Spleen (tissue), 11 donors: ENCODE measurements at regions not wholly inside any gene's neighbourhood (a gene's known extent, or its start where the extent isn't known, plus 50 kb on each side); places are given as distances from the start of the nearest gene placed in this dataset.
A peak's percentile ranks its signal among the peaks of the same experiment; 100 is the strongest.

ENCODE experiments used
- DNase-seq: peaks from one replicate; pipeline ENCODE4 v3.0.0-alpha.2; 2020
- H3K27ac ChIP-seq, 8 donors: fragments of 200-600 bp; sonication (generic) in 7 of 8; 1 replicate in 4 of 8; 2 replicates in 4 of 8; pipeline versions ENCODE4 v1.5.0 to v1.8.0; 2016 to 2021; ENCODE audit warnings: inconsistent platforms in 4 of 8, mild to moderate bottlenecking in 4 of 8, moderate library complexity in 1 of 8
- H3K27me3 ChIP-seq, 7 donors: fragments of 200-600 bp; sonication (generic) in 6 of 7; replicated peaks in 1 of 7; 1 replicate in 4 of 7; 2 replicates in 3 of 7; pipeline versions ENCODE4 v1.5.0 to v1.8.0; 2016 to 2021; ENCODE audit warnings: inconsistent platforms in 3 of 7, mild to moderate bottlenecking in 1 of 7
- H3K36me3 ChIP-seq, 6 donors: fragments of 200-600 bp; sonication (generic) in 5 of 6; 1 replicate in 4 of 6; 2 replicates in 2 of 6; pipeline versions ENCODE4 v1.5.0 to v1.8.0; 2016 to 2021; ENCODE audit warnings: inconsistent platforms in 2 of 6
- H3K4me1 ChIP-seq, 6 donors: fragments of 200-600 bp; sonication (generic) in 5 of 6; 1 replicate in 3 of 6; 2 replicates in 3 of 6; pipeline versions ENCODE4 v1.5.0 to v1.8.0; 2016 to 2021; ENCODE audit warnings: inconsistent platforms in 3 of 6
- H3K4me3 ChIP-seq, 8 donors: fragments of 200-600 bp; sonication (generic) in 7 of 8; 1 replicate in 4 of 8; 2 replicates in 4 of 8; pipeline versions ENCODE4 v1.5.0 to v1.8.0; 2016 to 2021; ENCODE audit warnings: inconsistent platforms in 4 of 8, mild to moderate bottlenecking in 4 of 8, moderate library complexity in 2 of 8
- H3K9me3 ChIP-seq, 8 donors: fragments of 200-600 bp; sonication (generic) in 7 of 8; 1 replicate in 4 of 8; 2 replicates in 4 of 8; pipeline versions ENCODE4 v1.5.0 to v1.8.0; 2016 to 2021; ENCODE audit warnings: inconsistent platforms in 4 of 8
- POLR2A ChIP-seq, 3 donors: fragments of 450-650 bp; IDR thresholded peaks; one replicate each; pipeline ENCODE4 v1.5.1; 2017; ENCODE audit warnings: antibody characterized with exemption in 3 of 3, mild to moderate bottlenecking in 1 of 3
- POLR2AphosphoS5 ChIP-seq, 3 donors: sonication (generic); formaldehyde crosslinking; IDR thresholded peaks; one replicate each; pipeline ENCODE4 v1.5.1; 2017; ENCODE audit warnings: antibody characterized with exemption in 3 of 3
- WGBS, 5 donors: extraction: QIAGEN DNeasy Blood & Tissue Kit in 3 of 5; methylation state at CpG; one replicate each; pipeline versions ENCODE4 v1.1.5 to v1.1.7; 2013 to 2018; 5-methylcytosine and 5-hydroxymethylcytosine counted together
- intact Hi-C: fragments of 100-400 bp; cut with DNase I; formaldehyde crosslinking; loops from one replicate; pipeline ENCODE4 v1.15.0; 2023; ENCODE audit warnings: low total_unique reads
- TF ChIP-seq, protein P1 (sequence below), 11 experiments: fragments of 200-600 bp in 7 of 11; fragments of 450-650 bp in 4 of 11; sonication (generic) in 4 of 11; IDR thresholded peaks in 8 of 11; conservative IDR thresholded peaks in 3 of 11; 1 replicate in 7 of 11; 2 replicates in 4 of 11; pipeline versions ENCODE4 v1.4.0 to v1.8.0; 2016 to 2021; ENCODE audit warnings: antibody characterized with exemption in 11 of 11, inconsistent platforms in 4 of 11, mild to moderate bottlenecking in 1 of 11
- donor health status: healthy with polysubstance abuse.
- donor health status: DM: no; HTN: no; CAD: no; lungs with moderate emphysema.
- donor health status: DM: no; HTN: no; CAD: no.
- donor health status: Bipolar disorder and iron deficiency.
- donor health status: healthy.
- donor health status: DM: no; HTN: no; CAD: no.
- donor health status: DM: yes; HTN: yes; CAD: no.

DNA sequence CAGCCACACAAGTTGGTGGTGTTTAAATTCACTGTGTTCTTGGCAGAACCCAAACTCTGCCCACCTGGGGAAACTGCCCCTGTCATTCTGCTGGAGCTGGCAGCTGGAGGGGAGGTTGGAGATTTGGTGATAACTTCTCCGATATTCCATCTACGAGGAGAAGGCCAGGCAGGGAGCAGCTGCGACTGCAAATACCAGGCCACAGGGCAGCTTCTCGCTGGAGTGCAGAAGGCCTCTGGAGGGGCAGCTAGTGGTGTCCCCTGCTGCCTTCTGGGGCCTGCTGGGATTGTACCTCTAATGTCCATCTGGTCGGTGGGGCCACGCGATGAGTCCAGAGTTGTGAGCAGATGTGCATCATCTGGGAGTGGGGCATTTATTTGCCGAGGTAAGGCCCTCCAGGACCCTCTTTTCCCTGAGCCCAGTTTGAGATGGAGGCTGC, 98.9 kb downstream of the ACKR3 start:
- WGBS, 5 donors: 91 to 100% (median 94%) methylated on average over 3 to 8 of the region's 8 CpGs
- TF ChIP-seq POLR2AphosphoS5 (IDR thresholded peaks at IDR 0.05) (no peak), POLR2A (IDR thresholded peaks at IDR 0.05) (no peak)
- TF ChIP-seq, protein P1, sequence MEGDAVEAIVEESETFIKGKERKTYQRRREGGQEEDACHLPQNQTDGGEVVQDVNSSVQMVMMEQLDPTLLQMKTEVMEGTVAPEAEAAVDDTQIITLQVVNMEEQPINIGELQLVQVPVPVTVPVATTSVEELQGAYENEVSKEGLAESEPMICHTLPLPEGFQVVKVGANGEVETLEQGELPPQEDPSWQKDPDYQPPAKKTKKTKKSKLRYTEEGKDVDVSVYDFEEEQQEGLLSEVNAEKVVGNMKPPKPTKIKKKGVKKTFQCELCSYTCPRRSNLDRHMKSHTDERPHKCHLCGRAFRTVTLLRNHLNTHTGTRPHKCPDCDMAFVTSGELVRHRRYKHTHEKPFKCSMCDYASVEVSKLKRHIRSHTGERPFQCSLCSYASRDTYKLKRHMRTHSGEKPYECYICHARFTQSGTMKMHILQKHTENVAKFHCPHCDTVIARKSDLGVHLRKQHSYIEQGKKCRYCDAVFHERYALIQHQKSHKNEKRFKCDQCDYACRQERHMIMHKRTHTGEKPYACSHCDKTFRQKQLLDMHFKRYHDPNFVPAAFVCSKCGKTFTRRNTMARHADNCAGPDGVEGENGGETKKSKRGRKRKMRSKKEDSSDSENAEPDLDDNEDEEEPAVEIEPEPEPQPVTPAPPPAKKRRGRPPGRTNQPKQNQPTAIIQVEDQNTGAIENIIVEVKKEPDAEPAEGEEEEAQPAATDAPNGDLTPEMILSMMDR (IDR thresholded peaks at IDR 0.05 in 8 of 11, conservative IDR thresholded peaks at IDR 0.05 in 3 of 11): no peak
- H3K27me3 ChIP-seq: peaks cover 0 to 8% (median 0%) of the 10 kb centered on the region in 7 donors
- no peaks in the 10 kb centered on the region for H3K4me1 ChIP-seq
- H3K36me3 ChIP-seq: no peaks in the 10 kb centered on the region
- intact Hi-C loops: no loop called here
- no peak overlapping the region for H3K4me3 ChIP-seq
- no peak overlapping the region for H3K27ac ChIP-seq
- peaks cover 0 to 12% (median 3%) of the 10 kb centered on the region in 8 donors for H3K9me3 ChIP-seq
- no peak for DNase-seq

DNA sequence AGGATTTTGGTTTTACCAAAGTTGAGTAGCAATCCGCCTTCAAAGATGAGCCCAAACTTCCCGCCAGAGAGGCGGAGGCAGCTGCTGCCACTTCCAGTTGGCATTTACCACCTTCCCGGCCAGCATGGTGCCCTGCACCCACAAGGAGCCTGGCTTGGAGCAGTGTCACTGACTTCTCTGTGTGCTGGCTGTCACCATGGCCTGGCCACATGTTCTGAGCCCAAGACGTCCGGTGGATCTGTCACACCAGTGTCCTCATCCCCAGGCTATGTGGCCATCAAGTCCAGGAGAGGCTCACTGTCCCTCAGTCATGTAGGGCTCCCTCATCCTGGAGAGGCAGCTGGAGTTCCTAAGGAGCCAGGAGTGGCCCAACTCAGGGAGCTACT, 100.6 kb downstream of the ACKR3 start:
- H3K4me1 ChIP-seq: no peaks in the 10 kb centered on the region
- no peaks in the 10 kb centered on the region for H3K36me3 ChIP-seq
- no peak overlapping the region for H3K4me3 ChIP-seq
- WGBS, 5 donors: 84 to 95% (median 93%) methylated on average over 4 to 6 of the region's 6 CpGs
- peaks cover 0 to 8% (median 0%) of the 10 kb centered on the region in 7 donors for H3K27me3 ChIP-seq
- TF ChIP-seq, protein P1 (IDR thresholded peaks at IDR 0.05 in 8 of 11, conservative IDR thresholded peaks at IDR 0.05 in 3 of 11): no peak
- TF ChIP-seq POLR2AphosphoS5 (IDR thresholded peaks at IDR 0.05) (no peak), POLR2A (IDR thresholded peaks at IDR 0.05) (no peak)
- peaks cover 0 to 12% (median 3%) of the 10 kb centered on the region in 8 donors for H3K9me3 ChIP-seq
- intact Hi-C loops: no loop called here
- peak; percentile 58 for DNase-seq
- H3K27ac ChIP-seq: no peak overlapping the region

DNA sequence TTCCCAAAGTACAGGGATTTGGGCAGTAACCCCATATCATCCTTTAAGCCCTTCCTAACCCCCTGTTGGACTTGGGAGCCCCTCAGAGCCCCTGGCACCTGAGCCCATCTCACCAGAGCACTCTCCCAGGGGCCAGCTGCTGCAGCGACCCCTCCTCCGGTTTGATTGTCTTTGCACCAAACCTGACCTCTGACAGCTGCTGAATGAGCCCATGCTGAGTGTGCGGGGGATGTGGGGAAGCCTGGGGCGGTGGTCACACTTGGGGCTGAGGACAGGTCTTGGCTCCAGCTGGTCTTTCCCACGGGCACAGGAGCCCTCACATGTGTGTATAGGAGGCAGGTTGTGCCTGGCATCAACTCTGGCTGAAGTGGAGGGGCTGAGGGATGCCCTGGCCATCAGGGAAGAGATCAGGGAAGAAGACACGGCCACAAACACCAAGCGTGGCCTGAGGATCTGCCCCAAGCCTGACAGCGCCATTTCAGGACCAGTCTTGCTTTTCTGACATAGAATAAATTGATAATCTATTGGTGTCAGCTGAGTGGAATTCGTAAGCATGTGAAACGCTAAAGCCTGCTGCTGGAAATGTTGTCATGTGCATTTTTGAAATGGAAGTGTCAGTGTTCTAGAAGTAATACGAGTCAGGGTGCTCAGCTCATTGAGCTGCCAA, 102.4 kb downstream of the ACKR3 start:
- H3K4me1 ChIP-seq: no peaks in the 10 kb centered on the region
- WGBS, 5 donors: 84 to 90% (median 87%) methylated on average over 11 of the region's 11 CpGs
- no peaks in the 10 kb centered on the region for H3K9me3 ChIP-seq
- no peak for TF ChIP-seq POLR2AphosphoS5 (IDR thresholded peaks at IDR 0.05)
- TF ChIP-seq, protein P1 (IDR thresholded peaks at IDR 0.05 in 8 of 11, conservative IDR thresholded peaks at IDR 0.05 in 3 of 11): no peak
- no peak for TF ChIP-seq POLR2A (IDR thresholded peaks at IDR 0.05)
- no peak overlapping the region for H3K27ac ChIP-seq
- H3K27me3 ChIP-seq: peaks cover 0 to 8% (median 0%) of the 10 kb centered on the region in 7 donors
- no peak overlapping the region for H3K4me3 ChIP-seq
- intact Hi-C loops: no loop called here
- DNase-seq: no peak
- H3K36me3 ChIP-seq: no peaks in the 10 kb centered on the region

DNA sequence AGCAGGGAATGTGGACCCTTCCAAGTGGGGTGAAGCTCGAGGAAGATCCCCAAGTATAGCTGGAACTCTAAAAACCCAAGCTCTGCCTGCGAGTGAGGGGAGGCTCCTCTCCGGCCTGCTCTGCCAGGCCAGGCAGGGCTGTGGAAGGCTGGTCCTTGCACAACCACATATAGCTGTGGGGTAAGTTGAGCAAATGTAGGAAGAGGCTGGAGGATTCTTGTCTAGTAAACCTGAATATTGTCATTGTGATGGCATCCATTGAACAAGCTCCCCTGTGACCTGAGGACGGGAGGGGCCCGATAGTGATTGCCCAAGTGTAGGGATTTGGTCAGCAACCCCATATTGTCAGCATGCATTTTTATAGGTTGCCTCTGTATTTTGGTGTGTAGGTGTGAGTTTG, 103.0 kb downstream of the ACKR3 start:
- DNase-seq: no peak
- intact Hi-C loops: no loop called here
- TF ChIP-seq POLR2A (IDR thresholded peaks at IDR 0.05): no peak
- no peak for TF ChIP-seq POLR2AphosphoS5 (IDR thresholded peaks at IDR 0.05)
- TF ChIP-seq, protein P1 (IDR thresholded peaks at IDR 0.05 in 8 of 11, conservative IDR thresholded peaks at IDR 0.05 in 3 of 11): no peak
- peaks cover 0 to 8% (median 0%) of the 10 kb centered on the region in 7 donors for H3K27me3 ChIP-seq
- no peak overlapping the region for H3K27ac ChIP-seq
- H3K36me3 ChIP-seq: no peaks in the 10 kb centered on the region
- no peaks in the 10 kb centered on the region for H3K4me1 ChIP-seq
- no peaks in the 10 kb centered on the region for H3K9me3 ChIP-seq
- no peak overlapping the region for H3K4me3 ChIP-seq
- 86 to 95% (median 89%) methylated on average over 5 of the region's 5 CpGs for WGBS, 5 donors
